ENCODE measurements at regions not wholly inside any gene's neighbourhood (a gene's known extent, or its start where the extent isn't known, plus 50 kb on each side); places are given as distances from the start of the nearest gene placed in this dataset.

- POLR2A ChIA-PET (ENCODE audit: partially characterized antibody) = no interaction called here
- Histone ChIP-seq H3K27ac (ENCODE audit: low read depth, low read length) (no peak overlapping the region), H3K18ac (ENCODE audit: extremely low read depth, low read length) (no peak overlapping the region), H4K20me1 (replicated peaks in 1 of 2; ENCODE audit: control insufficient read depth in 1 of 2, insufficient read depth in 2 of 2, low read length in 2 of 2) (no peaks in the 10 kb centered on the region), H3K56ac (replicated peaks; ENCODE audit: insufficient read length, low read depth, low read length) (no peak overlapping the region), H3K79me1 (ENCODE audit: low read depth, low read length) (no peaks in the 10 kb centered on the region), H2AK5ac (ENCODE audit: low read depth, low read length) (no peak overlapping the region), H3K4me1 (replicated peaks in 1 of 4; ENCODE audit: control insufficient read depth in 3 of 4, insufficient read depth in 4 of 4, low read length in 3 of 4) (no peaks in the 10 kb centered on the region), H3K9me3 (ENCODE audit: insufficient read depth in 2 of 2, low read depth in 1 of 2, low read length in 1 of 2) (no peaks in the 10 kb centered on the region), H2BK12ac (ENCODE audit: low read depth, low read length) (no peak overlapping the region), H3K4ac (replicated peaks; ENCODE audit: insufficient read length, low read depth, low read length) (no peak overlapping the region), H2BK20ac (ENCODE audit: low read length) (no peak overlapping the region), H3K23ac (ENCODE audit: insufficient read length) (no peak overlapping the region), H3K36me3 (ENCODE audit: control insufficient read depth in 2 of 4, insufficient read depth in 4 of 4, low read length in 3 of 4) (no peaks in the 10 kb centered on the region), H4K5ac (ENCODE audit: insufficient read length, low read depth, low read length) (no peak overlapping the region), H2BK15ac (ENCODE audit: low read length) (no peak overlapping the region), H4K8ac (ENCODE audit: extremely low read depth, insufficient read depth, low read length) (no peak overlapping the region), H3K4me2 (ENCODE audit: insufficient read depth in 1 of 2, low read depth in 2 of 2, low read length in 2 of 2) (no peak overlapping the region), H4K91ac (replicated peaks; ENCODE audit: insufficient read length, low read length) (no peak overlapping the region), H3K9ac (replicated peaks in 1 of 4; ENCODE audit: extremely low read depth in 1 of 4, low read depth in 3 of 4, low read length in 3 of 4) (no peak overlapping the region), H3K14ac (ENCODE audit: insufficient read length) (no peak overlapping the region), H3K79me2 (ENCODE audit: control insufficient read depth in 1 of 2, insufficient read depth in 2 of 2, low read length in 2 of 2) (no peaks in the 10 kb centered on the region), H3K4me3 (ENCODE audit: extremely low read depth in 1 of 4, insufficient read depth in 2 of 4, low read depth in 3 of 4, low read length in 4 of 4) (no peak overlapping the region), H2BK5ac (ENCODE audit: low read depth, low read length) (no peak overlapping the region), H2AFZ (ENCODE audit: low read length) (no peak overlapping the region), H2BK120ac (replicated peaks; ENCODE audit: low read depth, low read length) (no peak overlapping the region), H3K27me3 (replicated peaks in 1 of 4; ENCODE audit: control insufficient read depth in 3 of 4, extremely low read depth in 1 of 4, insufficient read depth in 3 of 4, low read length in 3 of 4) (no peaks in the 10 kb centered on the region), H3K23me2 (ENCODE audit: low read depth, low read length) (no peaks in the 10 kb centered on the region)
- FAIRE-seq (no peak), DNase-seq (ENCODE audit: low read depth in 1 of 2, low spot score in 2 of 2) (no peak)
- TF ChIP-seq, protein P1, sequence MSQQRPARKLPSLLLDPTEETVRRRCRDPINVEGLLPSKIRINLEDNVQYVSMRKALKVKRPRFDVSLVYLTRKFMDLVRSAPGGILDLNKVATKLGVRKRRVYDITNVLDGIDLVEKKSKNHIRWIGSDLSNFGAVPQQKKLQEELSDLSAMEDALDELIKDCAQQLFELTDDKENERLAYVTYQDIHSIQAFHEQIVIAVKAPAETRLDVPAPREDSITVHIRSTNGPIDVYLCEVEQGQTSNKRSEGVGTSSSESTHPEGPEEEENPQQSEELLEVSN (IDR thresholded peaks at IDR 0.05) = no peak
- no peak for TF ChIP-seq YY1 (IDR thresholded peaks at IDR 0.05; ENCODE audit: low read depth, low read length)
- TF ChIP-seq, protein P2, sequence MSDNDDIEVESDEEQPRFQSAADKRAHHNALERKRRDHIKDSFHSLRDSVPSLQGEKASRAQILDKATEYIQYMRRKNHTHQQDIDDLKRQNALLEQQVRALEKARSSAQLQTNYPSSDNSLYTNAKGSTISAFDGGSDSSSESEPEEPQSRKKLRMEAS (IDR thresholded peaks at IDR 0.05) = no peak
- WGBS, 2 experiments (ENCODE audit: extremely low coverage in 1 of 2, insufficient coverage in 1 of 2, insufficient read length in 1 of 2, insufficient replicate concordance in 2 of 2, low coverage in 1 of 2, low lambda C conversion rate in 2 of 2, missing lambda C conversion rate in 1 of 2) = 90% methylated on average over 3 of the region's 3 CpGs; no CpG with 5 or more reads in 1 of the 2 experiments
- CTCF ChIA-PET (ENCODE audit: partially characterized antibody) = no interaction called here
Measured at GRCh38 chr5:99605904-99606303, 677.1 kb upstream of the CHD1 start.

Data from H1 (cell line).